ENCODE measurements at regions not wholly inside any gene's neighbourhood (a gene's known extent, or its start where the extent isn't known, plus 50 kb on each side); places are given as distances from the start of the nearest gene placed in this dataset.

- intact Hi-C loops (cut with DNase I), result no loop called here
- Histone ChIP-seq H3K27me3 (no peaks in the 10 kb centered on the region), H3K36me3 (no peaks in the 10 kb centered on the region), H3K9me3 (no peaks in the 10 kb centered on the region), H3K27ac (no peak overlapping the region), H3K4me1 (no peaks in the 10 kb centered on the region), H3K4me3 (no peak overlapping the region)
- 74 to 77% (median 76%) methylated on average over 5 of the region's 5 CpGs for whole genome bisulfite sequencing, 4 donors
- DNase-seq, result no peak
- ATAC-seq, result no peak
- no peak for TF ChIP-seq CTCF (IDR thresholded peaks at IDR 0.05)
- TF ChIP-seq POLR2A (IDR thresholded peaks at IDR 0.05), result no peak
Measured at GRCh38 chr18:41783065-41783818, 171.8 kb upstream of the PIK3C3 start.

- Histone ChIP-seq H3K4me1 (no peaks in the 10 kb centered on the region), H3K36me3 (no peaks in the 10 kb centered on the region), H3K4me3 (no peak overlapping the region), H3K27me3 (peaks cover 0 to 1% (median 0%) of the 10 kb centered on the region in 9 donors), H3K27ac (no peak overlapping the region), H3K9me3 (no peaks in the 10 kb centered on the region)
- 81 to 93% (median 87%) methylated on average over 1 of the region's 1 CpG for WGBS, 4 donors
- ATAC-seq (no peak), DNase-seq (no peak)
- no peak for TF ChIP-seq POLR2A (IDR thresholded peaks at IDR 0.05)
- no peak for TF ChIP-seq CTCF (IDR thresholded peaks at IDR 0.05)
- intact Hi-C loops (cut with DNase I), result no loop called here
Measured at GRCh38 chr18:41771973-41772372, 183.1 kb upstream of the PIK3C3 start.

GRCh38 chr18:41769265-41769664, 185.8 kb upstream of the PIK3C3 start:
- DNase-seq, result no peak
- no peak for ATAC-seq
- H3K4me1 ChIP-seq, result no peaks in the 10 kb centered on the region
- no peak overlapping the region for H3K27ac ChIP-seq
- 50 to 69% (median 62%) methylated on average over 1 of the region's 1 CpG for WGBS, 4 donors
- peaks cover 0 to 5% (median 0%) of the 10 kb centered on the region in 9 donors for H3K27me3 ChIP-seq
- no peak for TF ChIP-seq POLR2A (IDR thresholded peaks at IDR 0.05)
- TF ChIP-seq CTCF (IDR thresholded peaks at IDR 0.05), result no peak
- no peaks in the 10 kb centered on the region for H3K36me3 ChIP-seq
- no peak overlapping the region for H3K4me3 ChIP-seq
- no peaks in the 10 kb centered on the region for H3K9me3 ChIP-seq
- intact Hi-C loops (cut with DNase I), result no loop called here

- Histone ChIP-seq H3K4me3 (no peak overlapping the region), H3K4me1 (no peaks in the 10 kb centered on the region), H3K27me3 (peaks cover 0 to 5% (median 0%) of the 10 kb centered on the region in 9 donors), H3K9me3 (no peaks in the 10 kb centered on the region), H3K36me3 (no peaks in the 10 kb centered on the region), H3K27ac (no peak overlapping the region)
- 70 to 83% (median 74%) methylated on average over 2 of the region's 2 CpGs for WGBS, 4 donors
- TF ChIP-seq CTCF (IDR thresholded peaks at IDR 0.05) (no peak), POLR2A (IDR thresholded peaks at IDR 0.05) (no peak)
- ATAC-seq (no peak), DNase-seq (no peak)
- intact Hi-C loops (cut with DNase I), result no loop called here
Measured at GRCh38 chr18:41768467-41768866, 186.6 kb upstream of the PIK3C3 start.
